OCI-LY1 (cell line): ENCODE measurements at regions not wholly inside any gene's neighbourhood (a gene's known extent, or its start where the extent isn't known, plus 50 kb on each side); places are given as distances from the start of the nearest gene placed in this dataset.

ENCODE experiments used
- H2AFZ ChIP-seq: fragments of 200-600 bp; sonication (generic), shearing (Covaris generic); 2 replicates; pipeline ENCODE4 v1.6.0; 2014; ENCODE audit warnings: antibody characterized with exemption, mild to moderate bottlenecking, low read length
- H3F3A ChIP-seq: fragments of 200-600 bp; sonication (generic), shearing (Covaris generic); 2 replicates; pipeline ENCODE4 v1.6.0; 2014; ENCODE audit warnings: mild to moderate bottlenecking, antibody characterized with exemption, low read length, moderate library complexity; ENCODE audit not compliant: insufficient read depth
- H3K27ac ChIP-seq: fragments of 200-600 bp; sonication (generic); 2 replicates; pipeline ENCODE4 v1.5.1; 2014; ENCODE audit warnings: low read length, mixed run types, mild to moderate bottlenecking, low read depth; ENCODE audit not compliant: poor library complexity, severe bottlenecking
- H3K27me3 ChIP-seq: fragments of 200-600 bp; sonication (generic); 2 replicates; pipeline ENCODE4 v1.6.0; 2014; ENCODE audit warnings: antibody characterized with exemption, mild to moderate bottlenecking, low read length, moderate library complexity; ENCODE audit not compliant: insufficient read depth
- H3K36me3 ChIP-seq: fragments of 200-600 bp; sonication (generic); 2 replicates; pipeline ENCODE4 v1.6.1; 2014; ENCODE audit warnings: mild to moderate bottlenecking, antibody characterized with exemption, low read length, moderate library complexity, mixed read lengths; ENCODE audit not compliant: insufficient read depth
- H3K4me1 ChIP-seq: fragments of 200-600 bp; sonication (generic); 2 replicates; pipeline ENCODE4 v1.5.1; 2014; ENCODE audit warnings: mild to moderate bottlenecking, low read length, moderate library complexity; ENCODE audit not compliant: insufficient read depth, severe bottlenecking
- H3K4me2 ChIP-seq: fragments of 200-600 bp; sonication (generic), shearing (Covaris generic); 2 replicates; pipeline ENCODE4 v1.6.1; 2014; ENCODE audit warnings: low read length
- H3K4me3 ChIP-seq: fragments of 200-600 bp; sonication (generic); 2 replicates; pipeline ENCODE4 v1.5.1; 2014; ENCODE audit warnings: low read length, low read depth, mild to moderate bottlenecking, mixed read lengths; ENCODE audit not compliant: poor library complexity, severe bottlenecking
- H3K79me2 ChIP-seq: fragments of 200-600 bp; shearing (Covaris generic); 2 replicates; pipeline ENCODE4 v1.6.1; 2016; ENCODE audit warnings: mixed run types, low read length, mixed read lengths; ENCODE audit not compliant: insufficient read depth
- H3K9ac ChIP-seq: fragments of 200-600 bp; sonication (generic), shearing (Covaris generic); 2 replicates; pipeline ENCODE4 v1.6.1; 2014; ENCODE audit warnings: mild to moderate bottlenecking, low read length, mixed read lengths
- H3K9me2 ChIP-seq: fragments of 200-600 bp; sonication (generic), shearing (Covaris generic); 2 replicates; pipeline ENCODE4 v1.6.1; 2014; ENCODE audit warnings: low read depth, mild to moderate bottlenecking, low read length, mixed read lengths
- H3K9me3 ChIP-seq: fragments of 200-600 bp; shearing (Covaris generic); 2 replicates; pipeline ENCODE4 v1.6.1; 2014; ENCODE audit warnings: low read length, mixed read lengths
- H4K20me1 ChIP-seq: fragments of 200-600 bp; sonication (generic), shearing (Covaris generic); 2 replicates; pipeline ENCODE4 v1.6.0; 2016; ENCODE audit warnings: mild to moderate bottlenecking, low read length; ENCODE audit not compliant: insufficient read depth
- EZH2 ChIP-seq: fragments of 200-600 bp; sonication (generic), shearing (Covaris generic); IDR thresholded peaks from 2 replicates; pipeline ENCODE4 v1.8.0; 2017; ENCODE audit warnings: borderline replicate concordance, mixed run types, mild to moderate bottlenecking, antibody characterized with exemption, low read length, moderate library complexity, mixed read lengths
- TF ChIP-seq, protein P1 (sequence below): fragments of 200-600 bp; sonication (generic), shearing (Covaris generic); IDR thresholded peaks from 2 replicates; pipeline ENCODE4 v1.5.1; 2017; ENCODE audit warnings: mild to moderate bottlenecking, antibody characterized with exemption, low read length, moderate library complexity, mixed read lengths

DNA sequence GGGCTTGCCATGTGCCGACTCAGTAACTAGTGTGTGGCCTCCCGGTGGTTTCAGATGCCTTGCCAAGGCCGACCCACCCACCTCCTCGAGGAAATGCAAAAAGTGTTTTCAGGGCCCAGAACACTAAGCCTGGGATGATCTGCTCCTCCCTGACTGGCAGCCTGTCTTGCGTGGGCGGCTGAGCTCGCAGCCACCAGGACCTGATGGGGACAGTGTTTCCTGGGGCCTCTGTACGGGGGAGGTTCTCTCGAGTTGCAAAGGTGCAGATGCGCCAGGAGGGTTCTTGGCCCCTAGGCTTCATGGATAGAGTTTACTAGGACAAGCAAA lies 85.2 kb downstream of the GLI2 start:
- H3K27ac ChIP-seq = no peak overlapping the region
- H3K36me3 ChIP-seq = no peaks in the 10 kb centered on the region
- H3K4me3 ChIP-seq = no peak overlapping the region
- H3K4me2 ChIP-seq = no peak overlapping the region
- H3K9ac ChIP-seq = no peak overlapping the region
- H3K27me3 ChIP-seq = 0 out of 2 replicates have a peak, but pooled peaks cover 11% of the 10 kb centered on the region
- no peak overlapping the region for H2AFZ ChIP-seq
- H3K79me2 ChIP-seq = no peaks in the 10 kb centered on the region
- H4K20me1 ChIP-seq = no peaks in the 10 kb centered on the region
- H3K9me3 ChIP-seq = no peaks in the 10 kb centered on the region
- no peaks in the 10 kb centered on the region for H3F3A ChIP-seq
- TF ChIP-seq, protein P1, sequence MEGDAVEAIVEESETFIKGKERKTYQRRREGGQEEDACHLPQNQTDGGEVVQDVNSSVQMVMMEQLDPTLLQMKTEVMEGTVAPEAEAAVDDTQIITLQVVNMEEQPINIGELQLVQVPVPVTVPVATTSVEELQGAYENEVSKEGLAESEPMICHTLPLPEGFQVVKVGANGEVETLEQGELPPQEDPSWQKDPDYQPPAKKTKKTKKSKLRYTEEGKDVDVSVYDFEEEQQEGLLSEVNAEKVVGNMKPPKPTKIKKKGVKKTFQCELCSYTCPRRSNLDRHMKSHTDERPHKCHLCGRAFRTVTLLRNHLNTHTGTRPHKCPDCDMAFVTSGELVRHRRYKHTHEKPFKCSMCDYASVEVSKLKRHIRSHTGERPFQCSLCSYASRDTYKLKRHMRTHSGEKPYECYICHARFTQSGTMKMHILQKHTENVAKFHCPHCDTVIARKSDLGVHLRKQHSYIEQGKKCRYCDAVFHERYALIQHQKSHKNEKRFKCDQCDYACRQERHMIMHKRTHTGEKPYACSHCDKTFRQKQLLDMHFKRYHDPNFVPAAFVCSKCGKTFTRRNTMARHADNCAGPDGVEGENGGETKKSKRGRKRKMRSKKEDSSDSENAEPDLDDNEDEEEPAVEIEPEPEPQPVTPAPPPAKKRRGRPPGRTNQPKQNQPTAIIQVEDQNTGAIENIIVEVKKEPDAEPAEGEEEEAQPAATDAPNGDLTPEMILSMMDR = no peak
- TF ChIP-seq EZH2 = no peak
- H3K4me1 ChIP-seq = no peaks in the 10 kb centered on the region
- no peaks in the 10 kb centered on the region for H3K9me2 ChIP-seq

DNA sequence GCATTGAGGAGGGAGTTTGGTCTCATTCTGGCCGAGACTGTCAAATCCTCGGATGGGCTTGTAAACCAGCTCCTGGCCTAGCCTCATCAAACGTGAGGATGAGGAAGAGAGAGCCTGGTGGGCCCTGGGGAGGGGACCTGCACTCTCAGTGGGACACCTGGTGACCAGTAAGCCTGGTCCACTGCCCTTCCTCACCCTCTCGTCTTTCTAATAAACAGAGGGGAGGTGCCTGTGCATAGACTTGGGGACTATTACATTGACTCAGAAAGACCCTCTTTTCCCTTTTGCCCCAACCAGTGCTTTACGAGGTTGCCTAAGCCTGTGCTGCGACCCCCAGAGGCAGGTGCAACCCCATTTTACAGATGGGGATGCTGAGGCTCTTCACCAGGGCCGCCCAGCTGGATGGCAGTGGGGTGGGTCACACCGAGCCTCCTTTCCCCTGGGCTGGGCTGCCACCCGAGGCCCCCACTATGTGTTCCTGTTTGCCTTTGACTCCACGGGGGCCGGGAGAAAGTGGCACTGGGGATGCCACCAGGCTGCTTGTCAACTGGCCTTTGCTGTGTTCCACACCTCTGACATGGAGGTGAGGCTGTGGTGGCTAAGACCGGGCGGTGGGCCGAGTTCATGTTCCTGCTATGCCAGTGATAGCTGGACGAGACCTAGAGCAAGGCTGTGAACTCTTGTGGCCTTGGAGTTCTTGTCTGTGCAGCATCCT lies 85.9 kb downstream of the GLI2 start:
- Histone ChIP-seq H4K20me1 (no peaks in the 10 kb centered on the region), H3K9me2 (no peaks in the 10 kb centered on the region), H2AFZ (no peak overlapping the region), H3K9ac (no peak overlapping the region), H3K9me3 (no peaks in the 10 kb centered on the region), H3K79me2 (no peaks in the 10 kb centered on the region), H3F3A (no peaks in the 10 kb centered on the region), H3K27ac (no peak overlapping the region), H3K36me3 (no peaks in the 10 kb centered on the region), H3K27me3 (0 out of 2 replicates have a peak, but pooled peaks cover 11% of the 10 kb centered on the region), H3K4me1 (no peaks in the 10 kb centered on the region), H3K4me2 (no peak overlapping the region), H3K4me3 (no peak overlapping the region)
- TF ChIP-seq, protein P1 = no peak
- no peak for TF ChIP-seq EZH2

DNA sequence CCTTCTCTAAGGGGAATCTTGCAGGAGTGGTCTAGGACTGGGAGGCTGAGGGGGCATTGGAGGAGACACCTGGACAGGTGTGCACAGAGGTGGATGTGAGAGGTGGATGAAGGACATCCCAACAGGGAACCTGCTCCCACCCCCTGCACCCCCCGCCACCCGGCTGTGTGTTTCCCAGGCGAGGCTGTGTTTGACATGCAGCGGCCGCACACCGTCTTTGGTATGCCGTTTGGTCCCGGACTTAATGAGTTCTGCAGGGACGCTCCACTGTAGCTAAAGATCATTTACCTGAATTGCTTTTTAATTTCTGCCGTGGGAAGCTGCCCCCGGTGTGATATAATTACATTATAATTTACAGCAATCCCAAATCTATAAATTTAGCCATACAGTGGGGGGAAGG lies 87.3 kb downstream of the GLI2 start:
- no peaks in the 10 kb centered on the region for H3F3A ChIP-seq
- H3K36me3 ChIP-seq = no peaks in the 10 kb centered on the region
- H3K27me3 ChIP-seq = peaks cover 6% of the 10 kb centered on the region; the same call in 1 of the 2 replicates
- H3K79me2 ChIP-seq = no peaks in the 10 kb centered on the region
- no peak overlapping the region for H3K27ac ChIP-seq
- no peaks in the 10 kb centered on the region for H4K20me1 ChIP-seq
- H3K4me3 ChIP-seq = no peak overlapping the region
- H3K9ac ChIP-seq = no peak overlapping the region
- H3K9me2 ChIP-seq = no peaks in the 10 kb centered on the region
- no peak for TF ChIP-seq EZH2
- H3K4me2 ChIP-seq = no peak overlapping the region
- no peaks in the 10 kb centered on the region for H3K9me3 ChIP-seq
- no peak overlapping the region for H2AFZ ChIP-seq
- H3K4me1 ChIP-seq = no peaks in the 10 kb centered on the region

DNA sequence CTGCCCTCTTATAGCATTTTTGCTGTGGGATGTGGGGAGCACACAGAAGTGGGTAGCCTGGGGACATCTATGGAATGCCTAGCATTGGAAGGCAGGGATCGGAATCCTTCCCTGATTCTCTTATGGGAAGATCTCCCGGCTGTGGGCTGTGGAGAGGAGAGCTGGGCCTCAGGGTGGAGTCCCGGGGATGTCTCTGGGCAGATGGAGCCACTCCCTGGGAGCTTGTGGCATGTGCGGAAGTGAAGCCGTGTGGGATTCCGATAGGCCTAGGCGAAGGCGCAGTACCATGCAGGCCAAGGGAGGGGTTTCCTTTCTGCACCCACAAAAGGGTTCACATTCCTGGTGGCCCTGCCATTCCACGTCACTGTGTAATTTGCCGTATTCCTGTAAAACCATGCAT lies 87.9 kb downstream of the GLI2 start:
- no peaks in the 10 kb centered on the region for H3K9me3 ChIP-seq
- H3K9me2 ChIP-seq = no peaks in the 10 kb centered on the region
- TF ChIP-seq, protein P1 = no peak
- TF ChIP-seq EZH2 = no peak
- H3K36me3 ChIP-seq = no peaks in the 10 kb centered on the region
- H3K27me3 ChIP-seq = peaks cover 6% of the 10 kb centered on the region; the same call in 1 of the 2 replicates
- H3K79me2 ChIP-seq = no peaks in the 10 kb centered on the region
- H3K27ac ChIP-seq = no peak overlapping the region
- no peaks in the 10 kb centered on the region for H4K20me1 ChIP-seq
- H2AFZ ChIP-seq = no peak overlapping the region
- H3K4me3 ChIP-seq = no peak overlapping the region
- H3K9ac ChIP-seq = no peak overlapping the region
- no peak overlapping the region for H3K4me2 ChIP-seq
- H3F3A ChIP-seq = no peaks in the 10 kb centered on the region
- H3K4me1 ChIP-seq = no peaks in the 10 kb centered on the region
